ENCODE measurements at regions not wholly inside any gene's neighbourhood (a gene's known extent, or its start where the extent isn't known, plus 50 kb on each side); places are given as distances from the start of the nearest gene placed in this dataset.
"Not testable (repeated sequence)": the region's sequence is repeated elsewhere in the genome, so short reads cannot be mapped to it uniquely, and the experiment has no call there.

DNA sequence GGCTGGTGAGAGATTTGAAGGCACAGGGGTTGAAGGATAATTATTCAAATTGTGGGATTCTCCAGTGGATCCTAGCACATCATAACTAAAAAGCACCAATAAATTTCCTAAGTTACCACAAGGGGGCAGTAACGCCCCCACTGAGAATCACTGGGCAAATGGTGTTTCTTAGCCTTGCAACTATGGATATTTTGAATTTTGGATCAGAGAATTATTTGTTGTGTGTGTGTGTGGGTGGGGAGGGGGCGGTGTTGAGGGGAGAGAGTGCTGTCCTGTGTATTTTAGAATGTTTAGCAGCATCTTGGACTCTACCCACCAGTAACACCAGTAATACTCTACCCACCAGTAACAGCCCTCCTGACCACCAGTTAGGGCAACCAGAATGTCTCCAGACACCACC is 63.3 kb upstream of the PRKG1 start:
- 8 to 16% methylated on average over 2 of the region's 2 CpGs for WGBS, 2 donors
- no peaks in the 10 kb centered on the region for H3K36me3 ChIP-seq
- H3K4me1 ChIP-seq, result peaks cover 0 to 12% (median 3%) of the 10 kb centered on the region in 4 donors
- H3K4me3 ChIP-seq, result no peak overlapping the region
- no peaks in the 10 kb centered on the region for H3K27me3 ChIP-seq
- no peak for DNase-seq (ENCODE audit: low spot score in 2 of 2)
- TF ChIP-seq, protein P1, sequence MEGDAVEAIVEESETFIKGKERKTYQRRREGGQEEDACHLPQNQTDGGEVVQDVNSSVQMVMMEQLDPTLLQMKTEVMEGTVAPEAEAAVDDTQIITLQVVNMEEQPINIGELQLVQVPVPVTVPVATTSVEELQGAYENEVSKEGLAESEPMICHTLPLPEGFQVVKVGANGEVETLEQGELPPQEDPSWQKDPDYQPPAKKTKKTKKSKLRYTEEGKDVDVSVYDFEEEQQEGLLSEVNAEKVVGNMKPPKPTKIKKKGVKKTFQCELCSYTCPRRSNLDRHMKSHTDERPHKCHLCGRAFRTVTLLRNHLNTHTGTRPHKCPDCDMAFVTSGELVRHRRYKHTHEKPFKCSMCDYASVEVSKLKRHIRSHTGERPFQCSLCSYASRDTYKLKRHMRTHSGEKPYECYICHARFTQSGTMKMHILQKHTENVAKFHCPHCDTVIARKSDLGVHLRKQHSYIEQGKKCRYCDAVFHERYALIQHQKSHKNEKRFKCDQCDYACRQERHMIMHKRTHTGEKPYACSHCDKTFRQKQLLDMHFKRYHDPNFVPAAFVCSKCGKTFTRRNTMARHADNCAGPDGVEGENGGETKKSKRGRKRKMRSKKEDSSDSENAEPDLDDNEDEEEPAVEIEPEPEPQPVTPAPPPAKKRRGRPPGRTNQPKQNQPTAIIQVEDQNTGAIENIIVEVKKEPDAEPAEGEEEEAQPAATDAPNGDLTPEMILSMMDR (IDR thresholded peaks at IDR 0.05), result peak; percentile 61 to 85 (median 69)
- TF ChIP-seq POLR2A (IDR thresholded peaks at IDR 0.05) (no peak), EP300 (IDR thresholded peaks at IDR 0.05) (no peak)
- H3K9me3 ChIP-seq, result no peaks in the 10 kb centered on the region
- H3K27ac ChIP-seq, result no peak overlapping the region

DNA sequence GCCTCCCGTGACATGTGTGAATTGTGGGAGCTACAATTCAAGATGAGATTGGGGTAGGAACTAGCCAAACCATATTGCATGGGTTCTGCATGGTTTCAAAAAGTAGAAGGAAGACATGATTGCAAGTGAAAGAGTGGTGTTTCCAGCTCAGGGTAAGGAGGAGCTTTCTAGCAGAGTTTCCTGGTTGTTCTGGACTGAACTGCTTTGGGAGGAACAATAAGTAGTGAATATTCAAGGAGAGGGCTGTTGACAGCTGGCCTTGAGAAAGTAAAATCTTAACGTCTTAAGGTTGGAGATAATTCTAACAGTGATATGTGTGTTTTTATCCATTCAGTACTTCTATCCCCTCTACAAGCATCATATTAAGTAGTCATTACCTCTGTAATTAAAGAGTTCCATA is 62.2 kb upstream of the PRKG1 start:
- 73 to 96% methylated on average over 2 of the region's 2 CpGs for WGBS, 2 donors
- Histone ChIP-seq H3K4me3 (no peak overlapping the region), H3K27ac (no peak overlapping the region), H3K9me3 (no peaks in the 10 kb centered on the region), H3K4me1 (peaks cover 0 to 12% (median 3%) of the 10 kb centered on the region in 4 donors), H3K27me3 (no peaks in the 10 kb centered on the region), H3K36me3 (no peaks in the 10 kb centered on the region)
- no peak for TF ChIP-seq POLR2A (IDR thresholded peaks at IDR 0.05)
- TF ChIP-seq, protein P1 (IDR thresholded peaks at IDR 0.05), result no peak
- TF ChIP-seq EP300 (IDR thresholded peaks at IDR 0.05), result no peak
- no peak for DNase-seq (ENCODE audit: low spot score in 2 of 2)

DNA sequence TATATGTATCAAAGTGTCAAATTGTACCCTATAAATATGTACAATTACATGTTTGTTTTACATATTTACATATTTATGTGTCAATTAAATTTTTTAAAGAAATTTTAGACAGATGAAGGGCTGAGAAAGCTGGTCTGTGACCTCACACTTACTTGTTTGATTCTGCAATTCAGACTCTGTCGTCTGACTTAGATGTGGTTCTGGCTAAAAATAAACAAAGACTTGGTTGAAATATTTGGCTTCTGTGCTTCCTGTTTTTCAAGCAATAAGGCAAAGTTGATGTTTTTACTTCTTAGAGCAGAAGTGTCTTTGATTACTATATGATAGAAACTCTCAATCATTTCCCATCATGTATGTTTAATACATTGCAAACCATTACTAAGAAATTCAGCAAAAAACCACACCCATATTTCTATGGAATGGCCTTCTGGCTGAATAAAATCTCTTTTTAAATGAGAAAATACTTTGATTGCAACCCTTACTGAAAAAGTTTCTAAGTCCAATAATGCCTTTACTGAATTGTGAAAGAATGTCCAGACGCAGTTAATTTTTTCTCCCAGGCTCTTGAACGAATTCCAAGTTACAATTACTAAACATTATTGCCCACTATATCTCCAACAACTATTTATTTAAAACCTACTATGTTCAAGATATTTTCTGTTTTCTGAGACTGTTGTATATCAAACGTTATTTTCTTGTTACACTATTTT is 59.5 kb upstream of the PRKG1 start:
- Histone ChIP-seq H3K4me3 (no peak overlapping the region), H3K27me3 (no peaks in the 10 kb centered on the region), H3K36me3 (no peaks in the 10 kb centered on the region), H3K27ac (peak overlapping the region in 2 of 4 donors; percentile 15 to 64), H3K9me3 (no peaks in the 10 kb centered on the region), H3K4me1 (peaks cover 0 to 12% (median 3%) of the 10 kb centered on the region in 4 donors)
- TF ChIP-seq EP300 (IDR thresholded peaks at IDR 0.05) (no peak), POLR2A (IDR thresholded peaks at IDR 0.05) (no peak)
- TF ChIP-seq, protein P1 (IDR thresholded peaks at IDR 0.05), result no peak
- 12 to 23% methylated on average over 4 of the region's 4 CpGs for WGBS, 2 donors
- DNase-seq (ENCODE audit: low spot score in 2 of 2), result no peak

DNA sequence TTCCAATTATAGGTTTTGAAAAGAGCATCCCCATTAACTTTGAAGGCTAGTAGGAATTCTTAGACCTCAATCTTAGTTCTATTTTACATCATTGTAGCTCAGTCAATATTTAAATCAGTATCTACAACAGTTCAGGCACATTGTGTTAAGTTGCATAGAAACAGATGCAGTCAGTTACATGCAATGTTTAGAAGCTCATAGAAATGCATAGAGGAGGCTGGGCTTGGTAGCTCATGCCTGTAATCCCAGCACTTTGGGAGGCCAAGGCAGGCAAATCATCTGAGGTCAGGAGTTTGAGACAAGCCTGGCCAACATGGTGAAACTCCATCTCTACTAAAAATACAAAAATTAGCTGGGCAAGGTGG is 58.9 kb upstream of the PRKG1 start:
- not testable (repeated sequence) for H3K27me3 ChIP-seq

DNA sequence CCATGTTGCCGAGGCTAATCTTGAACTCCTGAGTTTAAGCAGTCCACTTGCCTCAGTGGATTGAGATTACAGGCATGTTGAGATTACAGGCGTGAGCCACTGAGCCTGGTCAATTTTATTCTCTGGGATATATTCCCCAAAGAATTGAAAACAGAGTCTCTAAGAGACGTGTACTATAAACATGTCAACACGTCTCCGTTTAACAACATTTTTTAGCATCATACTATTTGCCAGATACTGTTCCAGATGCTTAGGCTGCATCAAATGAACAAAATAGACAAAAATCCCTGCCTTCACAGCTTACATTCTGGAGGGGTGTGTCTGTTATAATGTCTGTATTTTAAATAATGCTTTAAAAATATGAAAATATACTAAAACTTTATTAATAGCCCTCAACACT is 54.1 kb upstream of the PRKG1 start:
- TF ChIP-seq EP300 (IDR thresholded peaks at IDR 0.05) (no peak), POLR2A (IDR thresholded peaks at IDR 0.05) (no peak)
- TF ChIP-seq, protein P1 (IDR thresholded peaks at IDR 0.05), result no peak
- H3K4me1 ChIP-seq, result peaks cover 0 to 24% (median 9%) of the 10 kb centered on the region in 4 donors
- H3K36me3 ChIP-seq, result no peaks in the 10 kb centered on the region
- no peaks in the 10 kb centered on the region for H3K27me3 ChIP-seq
- no peaks in the 10 kb centered on the region for H3K9me3 ChIP-seq
- 78 to 79% methylated on average over 5 of the region's 5 CpGs for WGBS, 2 donors
- no peak for DNase-seq (ENCODE audit: low spot score in 2 of 2)
- H3K27ac ChIP-seq, result no peak overlapping the region
- no peak overlapping the region for H3K4me3 ChIP-seq

More for the DNA sequence above, 58.9 kb upstream of the PRKG1 start:
- DNase-seq (ENCODE audit: low spot score in 2 of 2); H3K4me3 ChIP-seq; H3K36me3 ChIP-seq; H3K9me3 ChIP-seq: not testable (repeated sequence)
- H3K4me1 ChIP-seq, result peaks cover 0 to 12% (median 3%) of the 10 kb centered on the region in 4 donors
- H3K27ac ChIP-seq, result peak overlapping the region in 1 of 4 donors; percentile 15

Measured in tibial nerve (tissue), 4 donors.